ENCODE measurements at regions not wholly inside any gene's neighbourhood (a gene's known extent, or its start where the extent isn't known, plus 50 kb on each side); places are given as distances from the start of the nearest gene placed in this dataset.

GRCh38 chr13:105579821-105580710, 955.4 kb downstream of the EFNB2 start:
- Histone ChIP-seq H3K36me3 (ENCODE audit: control insufficient read depth, insufficient read depth, low read length) (no peaks in the 10 kb centered on the region), H3K18ac (ENCODE audit: low read depth, low read length) (no peak overlapping the region), H3K27ac (ENCODE audit: insufficient read depth, low read length) (no peak overlapping the region), H4K5ac (ENCODE audit: low read depth, low read length) (no peak overlapping the region), H2AFZ (replicated peaks; ENCODE audit: low read length, poor library complexity) (no peak overlapping the region), H3K23ac (ENCODE audit: low read depth, low read length) (no peak overlapping the region), H2AK5ac (ENCODE audit: low read depth, low read length) (no peak overlapping the region), H3K9me1 (ENCODE audit: insufficient read depth, low read length) (no peaks in the 10 kb centered on the region), H2AK9ac (replicated peaks; ENCODE audit: low read depth, low read length, poor library complexity) (no peak overlapping the region), H4K20me1 (ENCODE audit: insufficient read depth, low read length) (no peaks in the 10 kb centered on the region), H3K56ac (ENCODE audit: extremely low read depth, insufficient read depth, low read length) (no peak overlapping the region), H3K9me3 (ENCODE audit: control insufficient read depth, insufficient read depth, low read length) (peaks cover 2% of the 10 kb centered on the region; the same call in 1 of the 2 replicates), H3K4me2 (ENCODE audit: low read depth, low read length) (no peak overlapping the region), H4K91ac (ENCODE audit: insufficient read depth, low read depth, low read length) (no peak overlapping the region), H2BK20ac (ENCODE audit: low read depth, low read length) (no peak overlapping the region), H3K9ac (ENCODE audit: low read depth, low read length) (no peak overlapping the region), H3K4me1 (ENCODE audit: control insufficient read depth, insufficient read depth, low read length) (no peaks in the 10 kb centered on the region), H2BK5ac (ENCODE audit: low read depth, low read length, poor library complexity, severe bottlenecking) (no peak overlapping the region), H4K8ac (ENCODE audit: low read depth in 2 of 2, low read length in 2 of 2) (no peak overlapping the region), H3K14ac (replicated peaks; ENCODE audit: low read depth, low read length) (no peak overlapping the region), H3K79me1 (ENCODE audit: low read depth in 1 of 2, low read length in 2 of 2) (no peaks in the 10 kb centered on the region), H3K4ac (ENCODE audit: low read depth, low read length) (no peak overlapping the region), H2BK15ac (ENCODE audit: low read depth, low read length) (no peak overlapping the region), H2BK120ac (ENCODE audit: low read depth, low read length) (no peak overlapping the region), H3K4me3 (ENCODE audit: insufficient read depth, low read depth, low read length) (no peak overlapping the region), H3K27me3 (ENCODE audit: control insufficient read depth, insufficient read depth, low read length) (no peaks in the 10 kb centered on the region)
- DNase-seq (no peak), ATAC-seq (ENCODE audit: low read depth) (no peak)
- dilution Hi-C loops (cut with HindIII; ENCODE audit: low sequenced_read_pairs, unreplicated experiment) = no loop called here
- intact Hi-C loops (cut with micrococcal nuclease) = no loop called here
- CTCF ChIA-PET = no interaction called here
- POLR2A ChIA-PET (ENCODE audit: unreplicated experiment) = no interaction called here
- WGBS, 2 experiments (ENCODE audit: extremely low coverage in 2 of 2, insufficient read length in 1 of 2) = 72% methylated on average over 2 of the region's 2 CpGs; no CpG with 5 or more reads in 1 of the 2 experiments
- TF ChIP-seq RCOR1 (IDR thresholded peaks at IDR 0.05; ENCODE audit: insufficient replicate concordance, low read length) (no peak), NFE2L2 (IDR thresholded peaks at IDR 0.05; ENCODE audit: low read depth, low read length) (no peak), MAZ (IDR thresholded peaks at IDR 0.05; ENCODE audit: borderline replicate concordance, low read depth, low read length) (no peak), MAFK (IDR thresholded peaks at IDR 0.05; ENCODE audit: low read depth, low read length) (no peak), RAD21 (IDR thresholded peaks at IDR 0.05; ENCODE audit: low read length) (no peak), CTCF (conservative IDR thresholded peaks at IDR 0.05; ENCODE audit: low read depth, low read length) (no peak), SMC3 (IDR thresholded peaks at IDR 0.05; ENCODE audit: low read depth, low read length) (no peak), CEBPB (IDR thresholded peaks at IDR 0.05; ENCODE audit: low read depth, low read length) (no peak), USF2 (IDR thresholded peaks at IDR 0.05; ENCODE audit: low read depth, low read length) (no peak), RFX5 (IDR thresholded peaks at IDR 0.05; ENCODE audit: low read depth, low read length) (no peak), MXI1 (IDR thresholded peaks at IDR 0.05; ENCODE audit: borderline replicate concordance, low read depth, low read length) (no peak), BHLHE40 (IDR thresholded peaks at IDR 0.05; ENCODE audit: low read depth, low read length) (no peak), CHD1 (IDR thresholded peaks at IDR 0.05; ENCODE audit: low read depth, low read length) (no peak), ELK1 (IDR thresholded peaks at IDR 0.05; ENCODE audit: borderline replicate concordance, low read depth, low read length) (no peak), POLR2A (IDR thresholded peaks at IDR 0.05; ENCODE audit: low read depth, low read length) (no peak), FOS (IDR thresholded peaks at IDR 0.05; ENCODE audit: low read depth, low read length) (no peak)
- in situ Hi-C loops (cut with MboI; ENCODE audit: low sequenced_read_pairs) = no loop called here
- BruUV-seq (replicated peaks) = no TSS peak

All from IMR-90 (cell line).